PC-3 (cell line): ENCODE measurements at regions not wholly inside any gene's neighbourhood (a gene's known extent, or its start where the extent isn't known, plus 50 kb on each side); places are given as distances from the start of the nearest gene placed in this dataset.

Experiments
- ATAC-seq: fragments of 200-7000 bp; cut with Tn5 transposase; 2 replicates; pipeline ENCODE4 v1.9.1; 2020; ENCODE audit warnings: mild to moderate bottlenecking, moderate library complexity
- BruUV-seq: library from RNA; stranded (reverse); fragments of 400-500 nt; replicated peaks from 2 replicates; lab custom pipeline; 2021; lab: Mats Ljungman, UMichigan
- CTCF ChIA-PET: fragments of 300-600 bp; sonication (Branson Sonifier 250); formaldehyde crosslinking; loops from one replicate; lab custom pipeline; 2022; ENCODE audit warnings: antibody characterized with exemption; lab: Charles Lee
- POLR2A ChIA-PET: fragments of 300-600 bp; sonication (Branson Sonifier 250); formaldehyde crosslinking; loops from one replicate; lab custom pipeline; 2022; ENCODE audit warnings: antibody characterized with exemption; ENCODE audit not compliant: unreplicated experiment; lab: Charles Lee
- DNase-seq: peaks from one replicate; pipeline ENCODE4 v3.0.0-alpha.2; 2015
- H2AFZ ChIP-seq: fragments of 300-600 bp; sonication (generic); 2 replicates; pipeline ENCODE4 v1.6.0; 2016; ENCODE audit warnings: antibody characterized with exemption, low read length
- H3F3A ChIP-seq: fragments of 300-600 bp; sonication (generic); one replicate; pipeline ENCODE4 v1.6.0; 2017; ENCODE audit warnings: antibody characterized with exemption, low read length, control low read depth, mild to moderate bottlenecking; ENCODE audit not compliant: unreplicated experiment
- H3K27ac ChIP-seq: fragments of 300-600 bp; sonication (generic); 2 replicates; pipeline ENCODE4 v1.5.1; 2016; ENCODE audit warnings: mild to moderate bottlenecking, low read length
- H3K27me3 ChIP-seq: fragments of 300-600 bp; sonication (generic); 2 replicates; pipeline ENCODE4 v1.6.1; 2016; ENCODE audit warnings: low read length, mixed read lengths
- H3K36me3 ChIP-seq: fragments of 300-600 bp; sonication (generic); 2 replicates; pipeline ENCODE4 v1.6.1; 2016; ENCODE audit warnings: low read depth, mixed run types, low read length, mixed read lengths
- H3K4me1 ChIP-seq: fragments of 300-600 bp; sonication (generic); 2 replicates; pipeline ENCODE4 v1.5.1; 2016; ENCODE audit warnings: low read length; ENCODE audit not compliant: insufficient read depth
- H3K4me2 ChIP-seq: fragments of 300-600 bp; sonication (generic); 2 replicates; pipeline ENCODE4 v1.6.0; 2016; ENCODE audit warnings: low read length
- H3K4me3 ChIP-seq: fragments of 300-600 bp; sonication (generic); 2 replicates; pipeline ENCODE4 v1.5.1; 2016; ENCODE audit warnings: mild to moderate bottlenecking, low read length, mixed read lengths
- H3K79me2 ChIP-seq: fragments of 300-600 bp; sonication (generic); 2 replicates; pipeline ENCODE4 v1.6.1; 2017; ENCODE audit warnings: low read length, mixed read lengths
- H3K9ac ChIP-seq: fragments of 300-600 bp; sonication (generic); 2 replicates; pipeline ENCODE4 v1.6.0; 2016; ENCODE audit warnings: mild to moderate bottlenecking, low read length
- H3K9me2 ChIP-seq: fragments of 300-600 bp; sonication (generic); replicated peaks from 2 replicates; pipeline ENCODE4 v1.6.1; 2016; ENCODE audit warnings: mixed run types, low read length, mixed read lengths
- H3K9me3 ChIP-seq: fragments of 300-600 bp; sonication (generic); 2 replicates; pipeline ENCODE4 v1.6.1; 2016; ENCODE audit warnings: low read length, mixed read lengths
- H4K20me1 ChIP-seq: fragments of 300-600 bp; sonication (generic); 2 replicates; pipeline ENCODE4 v1.6.1; 2016; ENCODE audit warnings: low read length, mixed read lengths
- EZH2 ChIP-seq: fragments of 300-600 bp; sonication (generic); IDR thresholded peaks from one replicate; pipeline ENCODE4 v1.6.1; 2017; ENCODE audit warnings: antibody characterized with exemption, mild to moderate bottlenecking, low read length; ENCODE audit not compliant: unreplicated experiment
- EZH2phosphoT487 ChIP-seq: fragments of 300-600 bp; sonication (generic); IDR thresholded peaks from 2 replicates; pipeline ENCODE4 v1.6.1; 2018; ENCODE audit warnings: mild to moderate bottlenecking, antibody characterized with exemption, low read length, borderline replicate concordance
- intact Hi-C: fragments of 100-400 bp; cut with micrococcal nuclease; formaldehyde crosslinking; loops from 2 replicates; pipeline ENCODE4 v1.9.0; 2023
- TF ChIP-seq, protein P1 (sequence below): fragments of 300-600 bp; sonication (generic); conservative IDR thresholded peaks from 2 replicates; pipeline ENCODE4 v1.5.1; 2017; ENCODE audit warnings: antibody characterized with exemption, low read depth, mild to moderate bottlenecking, low read length

DNA sequence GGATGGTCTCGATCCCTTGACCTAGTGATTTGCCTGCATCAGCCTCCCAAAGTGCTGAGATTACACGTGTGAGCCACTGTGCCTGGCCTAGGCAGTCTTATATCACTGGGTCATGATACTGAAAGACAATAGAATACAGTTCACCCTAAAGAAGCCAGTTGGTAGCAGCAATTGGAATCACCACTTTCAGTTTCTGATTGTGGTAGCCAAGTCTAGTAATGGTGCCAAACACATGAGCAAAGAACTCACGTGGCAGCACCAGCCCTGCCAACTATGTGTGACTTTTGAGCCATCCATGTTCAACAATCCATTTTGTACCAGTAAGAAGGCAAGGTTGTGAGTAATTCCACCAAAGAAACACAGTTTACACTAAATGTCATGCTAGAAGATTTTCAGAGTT lies 548.4 kb downstream of the KLHL13 start:
- no TSS peak for BruUV-seq
- POLR2A ChIA-PET, result no interaction called here
- Histone ChIP-seq H3K27me3 (no peaks in the 10 kb centered on the region), H3K4me3 (no peak overlapping the region), H3K27ac (no peak overlapping the region), H3K9me3 (no peaks in the 10 kb centered on the region), H4K20me1 (no peaks in the 10 kb centered on the region), H3F3A (no peaks in the 10 kb centered on the region), H2AFZ (no peak overlapping the region), H3K4me1 (no peaks in the 10 kb centered on the region), H3K36me3 (no peaks in the 10 kb centered on the region), H3K4me2 (no peak overlapping the region), H3K9ac (no peak overlapping the region), H3K9me2 (no peaks in the 10 kb centered on the region), H3K79me2 (no peaks in the 10 kb centered on the region)
- intact Hi-C loops, result no loop called here
- no peak for ATAC-seq
- TF ChIP-seq EZH2 (no peak), EZH2phosphoT487 (no peak)
- TF ChIP-seq, protein P1, sequence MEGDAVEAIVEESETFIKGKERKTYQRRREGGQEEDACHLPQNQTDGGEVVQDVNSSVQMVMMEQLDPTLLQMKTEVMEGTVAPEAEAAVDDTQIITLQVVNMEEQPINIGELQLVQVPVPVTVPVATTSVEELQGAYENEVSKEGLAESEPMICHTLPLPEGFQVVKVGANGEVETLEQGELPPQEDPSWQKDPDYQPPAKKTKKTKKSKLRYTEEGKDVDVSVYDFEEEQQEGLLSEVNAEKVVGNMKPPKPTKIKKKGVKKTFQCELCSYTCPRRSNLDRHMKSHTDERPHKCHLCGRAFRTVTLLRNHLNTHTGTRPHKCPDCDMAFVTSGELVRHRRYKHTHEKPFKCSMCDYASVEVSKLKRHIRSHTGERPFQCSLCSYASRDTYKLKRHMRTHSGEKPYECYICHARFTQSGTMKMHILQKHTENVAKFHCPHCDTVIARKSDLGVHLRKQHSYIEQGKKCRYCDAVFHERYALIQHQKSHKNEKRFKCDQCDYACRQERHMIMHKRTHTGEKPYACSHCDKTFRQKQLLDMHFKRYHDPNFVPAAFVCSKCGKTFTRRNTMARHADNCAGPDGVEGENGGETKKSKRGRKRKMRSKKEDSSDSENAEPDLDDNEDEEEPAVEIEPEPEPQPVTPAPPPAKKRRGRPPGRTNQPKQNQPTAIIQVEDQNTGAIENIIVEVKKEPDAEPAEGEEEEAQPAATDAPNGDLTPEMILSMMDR, result no peak
- CTCF ChIA-PET, result no interaction called here
- DNase-seq, result no peak

DNA sequence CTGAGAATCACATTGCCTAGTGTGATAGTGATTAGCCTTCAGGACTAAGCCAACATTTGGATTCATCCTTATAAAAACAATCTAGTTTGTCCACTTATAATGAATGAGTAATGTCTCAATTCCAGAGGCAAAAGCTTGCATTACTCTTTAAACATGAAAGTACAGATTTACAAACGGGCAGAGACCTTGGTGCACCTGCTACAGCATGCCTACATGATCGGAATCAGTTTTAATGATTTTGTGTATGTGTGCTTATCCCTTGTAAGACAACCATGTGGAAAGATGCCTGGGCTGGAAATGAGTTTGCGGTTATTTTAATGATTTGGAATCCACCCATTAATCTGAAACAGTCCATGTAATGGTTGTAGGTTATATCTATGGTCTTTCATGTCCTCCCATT lies 572.7 kb downstream of the KLHL13 start:
- no peaks in the 10 kb centered on the region for H4K20me1 ChIP-seq
- TF ChIP-seq, protein P1, result no peak
- TF ChIP-seq EZH2 (no peak), EZH2phosphoT487 (no peak)
- ChIA-PET POLR2A (no interaction called here), CTCF (no interaction called here)
- H3K9ac ChIP-seq, result no peak overlapping the region
- no peak overlapping the region for H3K4me3 ChIP-seq
- H3K27ac ChIP-seq, result no peak overlapping the region
- no peak overlapping the region for H2AFZ ChIP-seq
- H3K9me2 ChIP-seq, result no peaks in the 10 kb centered on the region
- BruUV-seq, result no TSS peak
- H3K9me3 ChIP-seq, result no peaks in the 10 kb centered on the region
- ATAC-seq (no peak), DNase-seq (no peak)
- no peaks in the 10 kb centered on the region for H3K4me1 ChIP-seq
- no peaks in the 10 kb centered on the region for H3K27me3 ChIP-seq
- H3K36me3 ChIP-seq, result no peaks in the 10 kb centered on the region
- no peaks in the 10 kb centered on the region for H3K79me2 ChIP-seq
- no peak overlapping the region for H3K4me2 ChIP-seq
- no peaks in the 10 kb centered on the region for H3F3A ChIP-seq
- intact Hi-C loops, result no loop called here

DNA sequence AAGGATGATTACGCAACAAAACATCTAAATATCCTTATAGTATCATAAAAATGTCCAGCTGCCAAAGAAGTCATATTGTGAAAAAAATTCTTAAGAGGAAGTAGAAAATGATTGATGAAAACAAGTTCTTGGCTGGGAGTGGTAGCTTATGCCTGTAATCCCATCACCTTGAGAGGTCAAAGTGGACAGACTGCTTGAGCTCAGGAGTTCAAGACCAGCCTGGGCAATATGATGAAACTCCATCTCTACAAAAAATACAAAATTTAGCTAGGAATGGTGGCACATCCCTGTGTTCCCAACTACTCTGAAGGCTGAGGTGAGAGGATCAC lies 577.6 kb downstream of the KLHL13 start:
- TF ChIP-seq, protein P1, result no peak
- TF ChIP-seq EZH2phosphoT487 (no peak), EZH2 (no peak)
- no peaks in the 10 kb centered on the region for H3F3A ChIP-seq
- H3K27ac ChIP-seq, result no peak overlapping the region
- no peaks in the 10 kb centered on the region for H3K79me2 ChIP-seq
- ChIA-PET CTCF (no interaction called here), POLR2A (no interaction called here)
- no peak overlapping the region for H3K4me3 ChIP-seq
- H3K4me1 ChIP-seq, result no peaks in the 10 kb centered on the region
- intact Hi-C loops, result no loop called here
- H3K36me3 ChIP-seq, result no peaks in the 10 kb centered on the region
- no peaks in the 10 kb centered on the region for H4K20me1 ChIP-seq
- no peaks in the 10 kb centered on the region for H3K9me3 ChIP-seq
- H2AFZ ChIP-seq, result no peak overlapping the region
- H3K27me3 ChIP-seq, result no peaks in the 10 kb centered on the region
- DNase-seq (no peak), ATAC-seq (no peak)
- no TSS peak for BruUV-seq
- H3K9ac ChIP-seq, result no peak overlapping the region
- no peak overlapping the region for H3K4me2 ChIP-seq
- no peaks in the 10 kb centered on the region for H3K9me2 ChIP-seq
